CD4-positive, CD25-positive, alpha-beta regulatory T cell (primary cell): ENCODE measurements at regions not wholly inside any gene's neighbourhood (a gene's known extent, or its start where the extent isn't known, plus 50 kb on each side); places are given as distances from the start of the nearest gene placed in this dataset.

ENCODE experiments used
- ATAC-seq, 2 donors: fragments of 150-1000 bp; cut with Tn5 transposase; one replicate each; pipeline ENCODE4 v1.10.0; 2021; ENCODE audit warnings: low read depth in 2 of 2, moderate number of reproducible peaks in 2 of 2, moderate library complexity in 1 of 2
- DNase-seq, 3 donors: peaks; one replicate each; pipeline versions ENCODE4 v3.0.0 to v3.0.0-alpha.2; 2012 to 2022; ENCODE audit warnings: mixed read lengths in 1 of 3
- H3K27ac ChIP-seq: one replicate; pipeline ENCODE4 v1.7.0; 2013; ENCODE audit warnings: mild to moderate bottlenecking, low read length; ENCODE audit not compliant: insufficient read depth, poor library complexity, severe bottlenecking
- H3K27me3 ChIP-seq: one replicate; pipeline ENCODE4 v1.7.0; 2013; ENCODE audit warnings: low read length; ENCODE audit not compliant: control insufficient read depth, insufficient read depth
- H3K36me3 ChIP-seq: one replicate; pipeline ENCODE4 v1.7.0; 2013; ENCODE audit warnings: mild to moderate bottlenecking, low read length, moderate library complexity; ENCODE audit not compliant: control insufficient read depth, insufficient read depth
- H3K4me1 ChIP-seq: 2 replicates; pipeline ENCODE4 v1.7.0; 2013; ENCODE audit warnings: mild to moderate bottlenecking, low read length; ENCODE audit not compliant: insufficient read depth, control insufficient read depth, poor library complexity, severe bottlenecking
- H3K4me3 ChIP-seq: one replicate; pipeline ENCODE4 v1.7.0; 2013; ENCODE audit warnings: low read depth, mild to moderate bottlenecking, low read length, moderate library complexity
- H3K9me3 ChIP-seq, 2 experiments: 1 replicate in 1 of 2; 2 replicates in 1 of 2; pipeline ENCODE4 v1.7.0; 2013; ENCODE audit warnings: low read length in 2 of 2, mild to moderate bottlenecking in 1 of 2, moderate library complexity in 1 of 2; ENCODE audit not compliant: control insufficient read depth in 2 of 2
- H3K27ac Mint-ChIP-seq, 3 donors: one replicate each; pipeline ENCODE4 v1.8.0; 2020 to 2022; ENCODE audit warnings: mild to moderate bottlenecking in 3 of 3, mixed read lengths in 3 of 3, moderate library complexity in 2 of 3
- H3K27me3 Mint-ChIP-seq: one replicate; pipeline ENCODE4 v1.8.0; 2022; ENCODE audit warnings: mild to moderate bottlenecking, mixed read lengths
- H3K36me3 Mint-ChIP-seq: one replicate; pipeline ENCODE4 v1.8.0; 2020; ENCODE audit warnings: mixed read lengths
- H3K4me1 Mint-ChIP-seq, 4 donors: one replicate each; pipeline ENCODE4 v1.8.0; 2020 to 2022; ENCODE audit warnings: mixed read lengths in 4 of 4, mild to moderate bottlenecking in 1 of 4
- H3K4me3 Mint-ChIP-seq, 4 donors: one replicate each; pipeline ENCODE4 v1.8.0; 2020 to 2022; ENCODE audit warnings: mild to moderate bottlenecking in 4 of 4, mixed read lengths in 4 of 4, moderate library complexity in 3 of 4
- H3K9me3 Mint-ChIP-seq, 7 donors: one replicate each; pipeline ENCODE4 v1.8.0; 2020 to 2022; ENCODE audit warnings: mixed read lengths in 7 of 7, mild to moderate bottlenecking in 3 of 7, moderate library complexity in 2 of 7

GRCh38 chr13:20331949-20332348, 99.8 kb upstream of the GJB6 start:
- peaks cover 25% of the 10 kb centered on the region for H3K27me3 Mint-ChIP-seq
- H3K4me3 Mint-ChIP-seq: no peak overlapping the region
- peaks cover 7% of the 10 kb centered on the region for H3K27me3 ChIP-seq
- peaks cover 5% of the 10 kb centered on the region for H3K36me3 Mint-ChIP-seq
- H3K9me3 Mint-ChIP-seq: peaks cover 0 to 7% (median 3%) of the 10 kb centered on the region in 7 donors
- H3K9me3 ChIP-seq: no peaks in the 10 kb centered on the region
- H3K27ac Mint-ChIP-seq: no peak overlapping the region
- DNase-seq (no peak), ATAC-seq (no peak)
- no peak overlapping the region for H3K27ac ChIP-seq
- H3K4me3 ChIP-seq: no peak overlapping the region
- no peaks in the 10 kb centered on the region for H3K4me1 ChIP-seq
- peaks cover 0 to under 1% (median 0%) of the 10 kb centered on the region in 4 donors for H3K4me1 Mint-ChIP-seq
- no peaks in the 10 kb centered on the region for H3K36me3 ChIP-seq

GRCh38 chr13:20331419-20331818, 99.3 kb upstream of the GJB6 start:
- Histone ChIP-seq H3K27ac (no peak overlapping the region), H3K4me1 (no peaks in the 10 kb centered on the region), H3K9me3 (no peaks in the 10 kb centered on the region), H3K27me3 (peaks cover 7% of the 10 kb centered on the region), H3K4me3 (no peak overlapping the region), H3K36me3 (no peaks in the 10 kb centered on the region)
- Mint-ChIP-seq H3K27me3 (peaks cover 25% of the 10 kb centered on the region), H3K9me3 (peaks cover 0 to 7% (median 3%) of the 10 kb centered on the region in 7 donors), H3K36me3 (peaks cover 5% of the 10 kb centered on the region), H3K4me3 (no peak overlapping the region), H3K27ac (no peak overlapping the region), H3K4me1 (no peaks in the 10 kb centered on the region)
- DNase-seq: no peak
- no peak for ATAC-seq

DNA sequence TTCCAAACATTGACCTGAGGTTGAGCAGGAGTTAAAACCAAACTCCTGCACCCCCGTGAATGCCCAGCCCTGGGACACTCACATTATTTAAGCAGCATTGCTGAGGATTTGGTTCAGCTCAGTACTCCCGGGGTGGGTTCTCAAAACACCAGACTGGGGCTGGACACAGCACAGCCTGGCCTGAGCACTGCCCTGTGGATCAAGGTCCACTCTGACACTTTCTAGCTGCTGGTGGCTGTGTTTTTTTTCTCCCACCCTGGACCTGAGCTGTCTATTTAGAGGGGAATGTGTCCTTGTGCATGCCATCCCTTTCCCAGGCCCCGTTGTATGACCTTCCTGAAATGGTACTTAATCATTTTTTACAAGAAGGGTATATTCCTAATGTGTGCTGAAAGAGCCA, 94.7 kb upstream of the GJB6 start:
- Histone ChIP-seq H3K27ac (no peak overlapping the region), H3K9me3 (peaks cover 6 to 18% of the 10 kb centered on the region in 2 experiments), H3K27me3 (peaks cover 7% of the 10 kb centered on the region), H3K4me3 (no peak overlapping the region), H3K4me1 (no peaks in the 10 kb centered on the region), H3K36me3 (no peaks in the 10 kb centered on the region)
- Mint-ChIP-seq H3K4me1 (no peaks in the 10 kb centered on the region), H3K27me3 (peaks cover 31% of the 10 kb centered on the region), H3K36me3 (peaks cover 11% of the 10 kb centered on the region), H3K27ac (no peak overlapping the region), H3K4me3 (no peak overlapping the region), H3K9me3 (peaks cover 0 to 21% (median 6%) of the 10 kb centered on the region in 7 donors)
- DNase-seq: no peak
- no peak for ATAC-seq

- H3K27ac Mint-ChIP-seq: no peak overlapping the region
- DNase-seq: no peak
- Histone ChIP-seq H3K27ac (no peak overlapping the region), H3K4me1 (no peaks in the 10 kb centered on the region), H3K27me3 (peaks cover 7% of the 10 kb centered on the region), H3K4me3 (no peak overlapping the region), H3K36me3 (no peaks in the 10 kb centered on the region), H3K9me3 (peaks cover 6 to 18% of the 10 kb centered on the region in 2 experiments)
- H3K4me1 Mint-ChIP-seq: no peaks in the 10 kb centered on the region
- peaks cover 36% of the 10 kb centered on the region for H3K27me3 Mint-ChIP-seq
- H3K4me3 Mint-ChIP-seq: no peak overlapping the region
- peaks cover 0 to 21% (median 6%) of the 10 kb centered on the region in 7 donors for H3K9me3 Mint-ChIP-seq
- H3K36me3 Mint-ChIP-seq: peaks cover 11% of the 10 kb centered on the region
- no peak for ATAC-seq
These were observed 94.2 kb upstream of the GJB6 start for GRCh38 chr13:20326276-20326675.

GRCh38 chr13:20320885-20321284, 88.8 kb upstream of the GJB6 start:
- Histone ChIP-seq H3K4me1 (no peaks in the 10 kb centered on the region), H3K4me3 (no peak overlapping the region), H3K36me3 (no peaks in the 10 kb centered on the region), H3K27me3 (no peaks in the 10 kb centered on the region), H3K9me3 (peaks cover 6 to 18% of the 10 kb centered on the region in 2 experiments), H3K27ac (no peak overlapping the region)
- ATAC-seq (no peak), DNase-seq (no peak)
- peaks cover 0 to 17% (median 6%) of the 10 kb centered on the region in 7 donors for H3K9me3 Mint-ChIP-seq
- H3K4me1 Mint-ChIP-seq: no peaks in the 10 kb centered on the region
- peaks cover 7% of the 10 kb centered on the region for H3K36me3 Mint-ChIP-seq
- peaks cover 21% of the 10 kb centered on the region for H3K27me3 Mint-ChIP-seq
- H3K27ac Mint-ChIP-seq: no peak overlapping the region
- H3K4me3 Mint-ChIP-seq: no peak overlapping the region

DNA sequence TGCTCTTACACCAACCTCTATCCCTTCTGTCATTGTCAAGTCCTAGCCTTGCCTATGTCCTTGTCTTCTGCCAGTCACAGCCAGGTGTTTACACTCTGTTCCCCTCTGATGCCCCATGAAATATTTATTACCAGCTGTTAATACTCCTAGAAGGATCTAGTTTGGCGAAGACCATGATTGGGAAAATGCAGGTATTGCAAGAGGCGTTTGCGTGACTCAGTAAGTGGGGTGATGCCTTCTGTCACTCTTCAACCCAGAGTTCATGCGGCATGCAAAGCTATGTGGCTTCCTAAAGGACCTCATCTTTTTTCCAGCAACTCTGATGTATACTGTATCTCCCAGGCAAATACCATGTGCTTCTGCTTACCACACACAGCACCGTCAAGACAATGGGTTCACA, 81.8 kb upstream of the GJB6 start:
- H3K4me3 Mint-ChIP-seq: no peak overlapping the region
- Histone ChIP-seq H3K4me3 (no peak overlapping the region), H3K27me3 (peaks cover 6% of the 10 kb centered on the region), H3K4me1 (no peaks in the 10 kb centered on the region), H3K36me3 (no peaks in the 10 kb centered on the region), H3K9me3 (no peaks in the 10 kb centered on the region), H3K27ac (no peak overlapping the region)
- ATAC-seq (no peak), DNase-seq (no peak)
- H3K27me3 Mint-ChIP-seq: no peaks in the 10 kb centered on the region
- peaks cover 0 to 4% (median 0%) of the 10 kb centered on the region in 7 donors for H3K9me3 Mint-ChIP-seq
- H3K27ac Mint-ChIP-seq: no peak overlapping the region
- H3K36me3 Mint-ChIP-seq: no peaks in the 10 kb centered on the region
- H3K4me1 Mint-ChIP-seq: no peaks in the 10 kb centered on the region

GRCh38 chr13:20312292-20312691, 80.2 kb upstream of the GJB6 start:
- no peak for ATAC-seq

GRCh38 chr13:20311596-20311995, 79.5 kb upstream of the GJB6 start:
- Histone ChIP-seq H3K27ac (no peak overlapping the region), H3K36me3 (no peaks in the 10 kb centered on the region), H3K4me1 (no peaks in the 10 kb centered on the region), H3K27me3 (peaks cover 14% of the 10 kb centered on the region), H3K4me3 (no peak overlapping the region), H3K9me3 (peaks cover 0 to 5% of the 10 kb centered on the region in 2 experiments)
- no peak for DNase-seq
- H3K27me3 Mint-ChIP-seq: peaks cover 13% of the 10 kb centered on the region
- ATAC-seq: no peak
- H3K36me3 Mint-ChIP-seq: no peaks in the 10 kb centered on the region
- H3K9me3 Mint-ChIP-seq: peaks cover 0 to 13% (median 6%) of the 10 kb centered on the region in 7 donors
- no peak overlapping the region for H3K27ac Mint-ChIP-seq
- H3K4me1 Mint-ChIP-seq: no peaks in the 10 kb centered on the region
- no peak overlapping the region for H3K4me3 Mint-ChIP-seq

More at GRCh38 chr13:20312292-20312691, 80.2 kb upstream of the GJB6 start:
- Histone ChIP-seq H3K4me3 (no peak overlapping the region), H3K27me3 (peaks cover 12% of the 10 kb centered on the region), H3K9me3 (peaks cover 0 to 5% of the 10 kb centered on the region in 2 experiments), H3K4me1 (no peaks in the 10 kb centered on the region), H3K36me3 (no peaks in the 10 kb centered on the region), H3K27ac (no peak overlapping the region)
- Mint-ChIP-seq H3K36me3 (no peaks in the 10 kb centered on the region), H3K27me3 (peaks cover 9% of the 10 kb centered on the region), H3K4me1 (no peaks in the 10 kb centered on the region), H3K4me3 (no peak overlapping the region), H3K9me3 (peaks cover 0 to 11% (median 6%) of the 10 kb centered on the region in 7 donors), H3K27ac (no peak overlapping the region)
- DNase-seq: no peak
